ENCODE measurements at regions not wholly inside any gene's neighbourhood (a gene's known extent, or its start where the extent isn't known, plus 50 kb on each side); places are given as distances from the start of the nearest gene placed in this dataset.

GRCh38 chr5:135238622-135239452, 160.2 kb downstream of the MACROH2A1 start:
- ChIA-PET CTCF (no interaction called here), POLR2A (no interaction called here)
- DNase-seq (ENCODE audit: extremely low spot score), result no peak
- TF ChIP-seq ELF4 (IDR thresholded peaks at IDR 0.05), result no peak
- TF ChIP-seq FOXM1 (IDR thresholded peaks at IDR 0.05; ENCODE audit: borderline replicate concordance), result no peak
- TF ChIP-seq SP1 (IDR thresholded peaks at IDR 0.05), result no peak
- TF ChIP-seq BHLHE40 (IDR thresholded peaks at IDR 0.05; ENCODE audit: borderline replicate concordance), result no peak
- TF ChIP-seq HDGF (IDR thresholded peaks at IDR 0.05; ENCODE audit: borderline replicate concordance), result no peak
- TF ChIP-seq L3MBTL2 (conservative IDR thresholded peaks at IDR 0.05), result no peak
- no peak for TF ChIP-seq CTBP1 (IDR thresholded peaks at IDR 0.05; ENCODE audit: borderline replicate concordance)
- TF ChIP-seq SUZ12 (IDR thresholded peaks at IDR 0.05), result no peak
- TF ChIP-seq ARNT (IDR thresholded peaks at IDR 0.05), result no peak
- no peak for TF ChIP-seq PKNOX1 (IDR thresholded peaks at IDR 0.05)
- no peak for TF ChIP-seq NFRKB (IDR thresholded peaks at IDR 0.05)
- TF ChIP-seq ZNF384 (IDR thresholded peaks at IDR 0.05), result no peak
- TF ChIP-seq FOXA1 (IDR thresholded peaks at IDR 0.05), result no peak
- no peak for TF ChIP-seq LEF1 (IDR thresholded peaks at IDR 0.05; ENCODE audit: borderline replicate concordance)
- TF ChIP-seq FOXK2 (IDR thresholded peaks at IDR 0.05), result no peak
- no peak for TF ChIP-seq TARDBP (IDR thresholded peaks at IDR 0.05)

GRCh38 chr5:135237748-135238103, 161.3 kb downstream of the MACROH2A1 start:
- TF ChIP-seq PKNOX1 (IDR thresholded peaks at IDR 0.05) (no peak), CTBP1 (IDR thresholded peaks at IDR 0.05; ENCODE audit: borderline replicate concordance) (no peak), NFRKB (IDR thresholded peaks at IDR 0.05) (no peak), TARDBP (IDR thresholded peaks at IDR 0.05) (no peak), ARNT (IDR thresholded peaks at IDR 0.05) (no peak), LEF1 (IDR thresholded peaks at IDR 0.05; ENCODE audit: borderline replicate concordance) (no peak), SP1 (IDR thresholded peaks at IDR 0.05) (no peak), FOXM1 (IDR thresholded peaks at IDR 0.05; ENCODE audit: borderline replicate concordance) (no peak), HDGF (IDR thresholded peaks at IDR 0.05; ENCODE audit: borderline replicate concordance) (no peak), SUZ12 (IDR thresholded peaks at IDR 0.05) (no peak), FOXK2 (IDR thresholded peaks at IDR 0.05) (no peak), L3MBTL2 (conservative IDR thresholded peaks at IDR 0.05) (no peak), ELF4 (IDR thresholded peaks at IDR 0.05) (no peak), FOXA1 (IDR thresholded peaks at IDR 0.05) (no peak), BHLHE40 (IDR thresholded peaks at IDR 0.05; ENCODE audit: borderline replicate concordance) (no peak)
- DNase-seq (ENCODE audit: extremely low spot score), result no peak
- ChIA-PET CTCF (no interaction called here), POLR2A (no interaction called here)

- TF ChIP-seq ELF4 (IDR thresholded peaks at IDR 0.05), result no peak
- no peak for TF ChIP-seq NFRKB (IDR thresholded peaks at IDR 0.05)
- TF ChIP-seq ARNT (IDR thresholded peaks at IDR 0.05), result no peak
- no peak for TF ChIP-seq LEF1 (IDR thresholded peaks at IDR 0.05; ENCODE audit: borderline replicate concordance)
- TF ChIP-seq L3MBTL2 (conservative IDR thresholded peaks at IDR 0.05), result no peak
- no peak for TF ChIP-seq PKNOX1 (IDR thresholded peaks at IDR 0.05)
- TF ChIP-seq FOXA1 (IDR thresholded peaks at IDR 0.05), result no peak
- no peak for TF ChIP-seq BHLHE40 (IDR thresholded peaks at IDR 0.05; ENCODE audit: borderline replicate concordance)
- no peak for TF ChIP-seq FOXK2 (IDR thresholded peaks at IDR 0.05)
- no peak for TF ChIP-seq SUZ12 (IDR thresholded peaks at IDR 0.05)
- no peak for DNase-seq (ENCODE audit: extremely low spot score)
- POLR2A ChIA-PET, result interaction anchor here (1.2 kb wide), 1 partner anchor 10 kb away, joined by 3 read pairs; no protein-coding TSS in a partner anchor
- CTCF ChIA-PET, result interaction anchor here (0.5 kb wide), 2 partner anchors 19 to 372 kb away, joined by 3 read pairs; no protein-coding TSS in a partner anchor
Measured at GRCh38 chr5:135236908-135237747, 161.9 kb downstream of the MACROH2A1 start.

GRCh38 chr5:135236228-135236907, 162.7 kb downstream of the MACROH2A1 start:
- CTCF ChIA-PET, result no interaction called here
- POLR2A ChIA-PET, result interaction anchor here (0.7 to 1.2 kb wide), 2 partner anchors 8 to 10 kb away, joined by 3 read pairs; no protein-coding TSS in a partner anchor

More at GRCh38 chr5:135236228-135236907, 162.7 kb downstream of the MACROH2A1 start:
- TF ChIP-seq HDGF (IDR thresholded peaks at IDR 0.05; ENCODE audit: borderline replicate concordance) (no peak), NFRKB (IDR thresholded peaks at IDR 0.05) (no peak), SP1 (IDR thresholded peaks at IDR 0.05) (no peak), ZNF384 (IDR thresholded peaks at IDR 0.05) (no peak), LEF1 (IDR thresholded peaks at IDR 0.05; ENCODE audit: borderline replicate concordance) (no peak), FOXM1 (IDR thresholded peaks at IDR 0.05; ENCODE audit: borderline replicate concordance) (no peak), FOXA1 (IDR thresholded peaks at IDR 0.05) (no peak), ELF4 (IDR thresholded peaks at IDR 0.05) (no peak), CTBP1 (IDR thresholded peaks at IDR 0.05; ENCODE audit: borderline replicate concordance) (no peak), PKNOX1 (IDR thresholded peaks at IDR 0.05) (no peak), SUZ12 (IDR thresholded peaks at IDR 0.05) (no peak), BHLHE40 (IDR thresholded peaks at IDR 0.05; ENCODE audit: borderline replicate concordance) (no peak), ARNT (IDR thresholded peaks at IDR 0.05) (no peak), TARDBP (IDR thresholded peaks at IDR 0.05) (no peak), FOXK2 (IDR thresholded peaks at IDR 0.05) (no peak)
- DNase-seq (ENCODE audit: extremely low spot score), result no peak

Measured in HEK293T (cell line).